T47D (cell line): ENCODE measurements at regions not wholly inside any gene's neighbourhood (a gene's known extent, or its start where the extent isn't known, plus 50 kb on each side); places are given as distances from the start of the nearest gene placed in this dataset.

Source experiments
- DNase-seq, 2 experiments: peaks; one replicate each; pipeline versions ENCODE4 v3.0.0 to v3.0.0-alpha.2; 2011 to 2012; ENCODE audit warnings: low read depth in 1 of 2, low spot score in 1 of 2
- JUND ChIP-seq: IDR thresholded peaks from 2 replicates; pipeline ENCODE4 v1.6.1; 2012; ENCODE audit warnings: low read depth
- in situ Hi-C: cut with HindIII; loops from 2 replicates; pipeline ENCODE4 v1.10.0; 2016; ENCODE audit warnings: low sequenced_read_pairs, low pct_unique_long_range_greater_than_20kb

DNA sequence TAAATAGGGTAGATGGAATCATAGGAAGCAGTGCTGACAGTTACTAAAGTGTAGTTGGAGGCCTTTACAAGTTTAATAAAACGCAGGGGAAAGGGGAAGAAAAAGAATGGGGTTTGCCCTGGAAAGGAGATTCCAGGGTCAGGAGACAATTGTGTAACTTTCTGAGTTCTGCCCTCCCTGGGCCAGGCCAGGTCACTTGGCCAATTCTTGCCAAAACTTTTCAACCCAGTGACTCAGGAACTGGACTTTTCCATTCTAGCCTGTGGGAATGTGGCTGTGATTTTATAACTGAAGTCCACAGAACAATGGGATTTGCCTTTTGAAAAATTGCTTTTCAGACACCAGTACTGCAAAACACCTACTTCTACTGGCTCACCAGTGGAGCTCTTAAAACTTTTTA is 289.8 kb upstream of the ANKRD55 start:
- in situ Hi-C loops, result no loop called here
- no peak for DNase-seq
- no peak for TF ChIP-seq JUND

DNA sequence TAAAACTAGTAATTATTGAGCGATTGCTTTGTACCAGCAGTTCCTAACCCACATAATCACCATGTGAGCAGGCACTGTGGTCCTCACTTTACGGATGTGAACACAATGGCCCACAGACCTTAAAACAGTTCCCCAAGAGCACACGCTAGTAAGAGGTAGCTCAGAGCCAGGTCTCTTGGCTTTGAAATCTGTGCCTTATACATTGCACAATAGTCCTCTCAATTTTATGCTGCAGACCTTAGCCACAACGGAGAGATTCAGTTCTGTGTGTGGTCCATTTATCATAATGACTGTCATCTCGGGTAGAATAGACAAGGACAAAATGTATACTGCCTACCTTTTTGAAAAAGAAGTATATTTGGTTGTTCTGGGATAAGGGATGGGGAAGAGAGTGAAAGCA is 289.0 kb upstream of the ANKRD55 start:
- DNase-seq, result no peak
- in situ Hi-C loops, result no loop called here
- TF ChIP-seq JUND, result no peak

DNA sequence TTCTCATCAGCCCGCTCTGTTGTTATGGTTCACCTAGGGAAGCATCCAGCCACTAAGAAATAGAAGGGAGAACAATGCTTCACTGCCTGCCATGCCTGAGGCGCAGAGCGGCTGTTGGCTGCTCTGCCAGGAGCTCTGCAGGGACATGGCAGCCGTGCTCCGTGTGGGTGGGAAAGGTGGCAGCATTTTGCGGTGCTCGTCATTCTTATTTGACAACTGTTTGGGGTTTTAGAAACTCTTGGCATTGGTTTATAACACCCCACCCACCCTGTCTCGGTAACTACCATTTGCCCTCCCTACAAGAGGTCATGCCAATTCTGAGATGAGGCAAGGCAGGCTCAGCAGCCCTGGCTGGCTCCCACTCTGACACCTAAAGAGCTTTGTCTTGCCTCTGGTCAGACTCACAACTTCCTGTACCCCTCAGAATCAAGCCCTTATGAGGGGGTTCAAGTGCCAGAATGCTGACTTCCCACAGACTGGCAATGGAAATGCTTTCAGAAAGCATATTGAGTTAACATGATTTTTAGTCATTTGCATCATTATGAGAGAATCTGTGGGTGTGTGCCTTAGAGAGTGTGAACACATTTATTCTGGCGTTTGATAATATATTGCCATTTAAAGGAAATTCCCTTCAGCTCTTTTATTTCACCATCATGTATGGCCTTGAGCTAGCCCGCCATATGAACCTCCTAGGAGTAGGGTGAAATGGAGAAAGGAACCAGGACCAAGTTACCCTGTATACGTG is 288.0 kb upstream of the ANKRD55 start:
- TF ChIP-seq JUND, result no peak
- in situ Hi-C loops, result no loop called here
- no peak for DNase-seq

DNA sequence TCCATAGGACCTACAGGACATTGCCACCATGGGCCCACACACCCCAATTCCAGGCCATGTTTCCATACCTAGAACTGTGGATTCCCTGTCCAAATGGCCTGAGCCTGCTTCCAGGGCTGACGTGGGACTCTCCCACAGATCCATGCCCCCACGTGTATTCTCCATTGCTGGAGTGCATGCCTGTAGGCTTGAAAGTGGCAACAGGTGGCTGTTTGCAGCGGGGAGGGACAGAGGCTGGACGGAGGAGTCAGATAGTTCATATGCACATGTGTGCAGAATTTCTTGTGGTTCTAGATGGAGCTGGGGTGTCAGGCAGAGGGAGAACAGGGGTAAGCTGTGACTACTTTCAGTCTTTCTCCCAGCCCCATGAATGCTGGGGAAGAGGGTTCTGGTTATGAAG is 285.7 kb upstream of the ANKRD55 start:
- DNase-seq, result no peak
- no peak for TF ChIP-seq JUND
- in situ Hi-C loops, result no loop called here

- in situ Hi-C loops, result no loop called here
- TF ChIP-seq JUND, result no peak
- peak in 1 of 2 experiments; percentile 34 for DNase-seq
These were observed 283.9 kb upstream of the ANKRD55 start for GRCh38 chr5:56517011-56517416.

DNA sequence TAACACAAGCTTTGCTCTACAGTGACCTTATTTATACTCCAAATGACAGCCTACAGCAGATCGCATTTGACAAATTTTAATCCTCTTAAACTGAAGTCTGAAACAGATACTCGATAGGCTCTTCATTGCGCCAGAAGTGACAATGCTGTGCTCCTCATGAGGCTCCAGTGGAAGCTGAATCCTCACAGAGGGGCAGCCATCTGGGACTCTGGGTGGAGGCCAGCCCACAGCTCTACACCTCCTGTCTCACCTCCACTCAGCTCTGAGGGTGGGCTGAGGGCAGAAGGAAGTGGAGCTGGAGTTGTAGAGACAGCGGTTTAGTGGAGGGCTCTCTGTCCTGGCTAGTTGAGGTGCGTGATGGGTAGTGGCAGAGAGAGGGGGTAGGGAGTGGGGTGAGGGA is 283.3 kb upstream of the ANKRD55 start:
- DNase-seq, result no peak
- in situ Hi-C loops, result no loop called here
- TF ChIP-seq JUND, result no peak

DNA sequence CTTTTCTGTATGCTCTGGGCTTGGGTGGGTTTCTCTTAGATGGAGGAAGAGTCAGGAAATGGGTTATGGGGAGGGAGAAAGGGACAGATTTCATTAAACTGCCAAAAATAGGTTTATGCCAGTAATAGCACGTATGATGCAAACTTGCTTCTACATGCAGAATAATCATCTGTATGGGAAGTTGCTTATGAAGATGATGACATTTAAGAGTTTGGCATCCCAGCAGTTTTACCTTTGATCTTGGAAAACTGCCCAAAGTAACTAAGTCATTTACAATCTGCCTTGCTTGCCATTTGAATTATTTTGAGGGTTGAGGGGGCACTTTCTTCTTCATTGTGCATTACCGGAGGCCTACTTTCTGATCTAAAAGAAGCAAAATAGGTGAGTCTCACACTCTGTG is 282.9 kb upstream of the ANKRD55 start:
- no peak for DNase-seq
- in situ Hi-C loops, result no loop called here

DNA sequence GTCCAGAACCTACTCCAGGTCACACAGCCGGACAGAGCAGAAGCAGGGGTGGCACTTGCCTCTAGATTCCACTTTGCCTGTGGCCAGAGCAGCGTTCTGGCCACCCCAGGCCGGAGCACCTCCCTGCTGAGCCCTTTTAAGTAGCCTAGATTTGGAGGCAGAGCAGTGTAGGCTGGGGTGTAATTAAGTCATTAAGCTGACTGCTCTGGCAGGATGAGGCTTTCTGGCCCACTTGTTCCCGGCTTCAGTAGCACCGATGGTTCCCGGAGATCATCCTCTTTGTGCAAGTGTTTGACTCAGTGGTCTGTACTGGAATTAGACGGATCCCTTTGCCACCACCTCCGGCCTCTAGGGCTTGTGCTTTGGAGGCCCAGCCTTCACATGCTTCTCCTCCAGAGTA is 281.9 kb upstream of the ANKRD55 start:
- in situ Hi-C loops, result no loop called here
- TF ChIP-seq JUND, result no peak
- DNase-seq, result no peak

More for the DNA sequence above, 282.9 kb upstream of the ANKRD55 start:
- no peak for TF ChIP-seq JUND

- no peak for TF ChIP-seq JUND
- no peak for DNase-seq
- in situ Hi-C loops, result no loop called here
These were observed 281.1 kb upstream of the ANKRD55 start for GRCh38 chr5:56514245-56514644.

DNA sequence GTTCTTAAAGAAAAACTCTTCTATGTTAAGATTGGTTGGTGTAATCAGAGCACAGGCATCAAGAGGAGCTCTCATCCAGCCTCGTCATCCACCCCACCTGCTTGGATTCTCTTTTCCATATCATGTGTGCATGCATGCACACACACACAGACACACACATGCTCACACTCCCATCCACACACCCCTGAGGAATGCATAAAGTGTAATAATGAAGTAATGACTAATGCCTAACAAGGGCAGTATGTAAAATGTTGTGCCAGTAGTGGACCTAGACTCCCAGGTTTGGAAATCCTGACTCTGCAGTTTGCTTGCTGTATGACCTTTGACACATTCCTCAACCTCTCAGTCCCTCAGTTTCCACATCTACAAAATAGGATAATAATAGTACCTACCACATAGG is 280.0 kb upstream of the ANKRD55 start:
- in situ Hi-C loops, result no loop called here
- no peak for TF ChIP-seq JUND
- DNase-seq, result no peak

GRCh38 chr5:56512313-56512996 is 279.3 kb upstream of the ANKRD55 start:
- in situ Hi-C loops, result no loop called here
- no peak for TF ChIP-seq JUND
- DNase-seq, result no peak

GRCh38 chr5:56511326-56511841 is 278.3 kb upstream of the ANKRD55 start:
- DNase-seq, result no peak
- in situ Hi-C loops, result no loop called here
- TF ChIP-seq JUND, result no peak

DNA sequence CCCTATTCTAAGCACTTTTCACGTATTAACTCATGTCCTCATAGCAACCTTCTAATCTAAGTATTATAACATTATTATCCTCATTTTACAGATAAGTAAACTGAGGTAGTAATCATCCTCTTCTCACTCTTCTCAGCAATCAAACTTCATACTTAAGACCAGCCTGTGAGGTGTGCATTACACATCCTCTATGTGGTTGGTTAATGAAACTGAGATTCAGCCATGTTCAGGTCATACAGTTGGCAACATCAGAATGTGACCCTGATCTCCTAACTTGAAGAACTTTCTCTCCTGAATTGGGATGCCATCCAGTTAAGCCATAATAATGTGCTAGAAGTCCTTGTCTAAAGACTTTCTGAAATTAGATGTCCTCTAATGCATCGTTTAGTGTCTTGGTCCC is 275.1 kb upstream of the ANKRD55 start:
- in situ Hi-C loops, result no loop called here
- TF ChIP-seq JUND, result no peak
- no peak for DNase-seq

DNA sequence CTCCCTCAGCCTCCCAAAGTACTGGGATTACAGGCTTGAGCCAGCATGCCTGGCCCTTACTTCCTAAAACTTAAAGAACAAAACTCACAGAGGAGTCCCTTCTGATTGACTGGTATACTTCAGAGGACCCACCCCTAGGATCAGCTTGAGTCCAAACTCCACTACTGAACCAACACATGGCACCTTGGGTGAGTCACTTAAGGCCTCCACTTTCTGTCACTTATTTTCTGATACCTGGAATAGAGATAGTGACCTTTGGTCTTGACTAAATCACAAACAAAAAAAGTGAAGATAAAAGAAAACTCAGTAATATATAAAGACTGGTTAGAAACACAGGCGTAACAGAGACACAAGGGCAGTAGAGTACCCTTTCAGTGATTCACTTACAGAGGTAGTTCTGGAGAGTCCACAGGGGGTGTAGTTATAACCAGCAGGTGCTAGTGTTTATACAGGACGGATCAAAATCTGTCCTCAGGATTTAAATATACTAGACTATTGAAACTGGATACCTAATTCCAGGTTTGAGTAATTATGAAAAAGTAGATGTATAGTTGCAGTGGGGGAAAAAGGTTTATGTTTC is 274.3 kb upstream of the ANKRD55 start:
- in situ Hi-C loops, result no loop called here
- TF ChIP-seq JUND, result no peak
- DNase-seq, result no peak
